ENCODE measurements at regions not wholly inside any gene's neighbourhood (a gene's known extent, or its start where the extent isn't known, plus 50 kb on each side); places are given as distances from the start of the nearest gene placed in this dataset.

DNA sequence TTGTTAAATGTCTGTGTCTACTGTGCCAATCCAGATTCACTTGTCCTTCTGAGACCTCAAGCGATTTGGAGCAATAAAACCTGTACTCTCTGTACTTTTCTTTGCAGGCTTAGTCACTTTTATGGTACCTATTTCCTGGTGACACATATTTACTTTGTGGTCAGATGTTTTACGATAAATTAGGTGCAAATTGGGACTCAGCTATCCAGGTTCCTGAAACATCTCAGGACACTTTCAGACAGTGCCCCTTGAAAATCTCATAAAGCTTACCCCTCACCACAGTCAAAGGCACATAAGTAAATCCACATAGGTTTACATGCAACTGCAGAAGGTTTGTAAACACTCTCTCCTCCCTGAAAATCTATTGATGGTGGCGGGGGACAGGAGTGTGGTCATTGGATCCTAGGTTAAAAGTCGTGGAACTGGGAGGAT is 438.8 kb downstream of the EFNB2 start:
- no peak overlapping the region for H3K27ac ChIP-seq (ENCODE audit: low read depth, low read length)
- H3K36me3 ChIP-seq (ENCODE audit: control insufficient read depth, low read length) = no peaks in the 10 kb centered on the region
- no peaks in the 10 kb centered on the region for H3K27me3 ChIP-seq (ENCODE audit: control insufficient read depth, low read length)
- H3K9me3 ChIP-seq (ENCODE audit: control insufficient read depth, insufficient read depth, low read length) = no peaks in the 10 kb centered on the region
- H3F3A ChIP-seq (ENCODE audit: control insufficient read depth, insufficient read depth) = no peaks in the 10 kb centered on the region
- no peak for TF ChIP-seq EZH2phosphoT487 (IDR thresholded peaks at IDR 0.05; ENCODE audit: borderline replicate concordance, low read length)
- TF ChIP-seq, protein P1, sequence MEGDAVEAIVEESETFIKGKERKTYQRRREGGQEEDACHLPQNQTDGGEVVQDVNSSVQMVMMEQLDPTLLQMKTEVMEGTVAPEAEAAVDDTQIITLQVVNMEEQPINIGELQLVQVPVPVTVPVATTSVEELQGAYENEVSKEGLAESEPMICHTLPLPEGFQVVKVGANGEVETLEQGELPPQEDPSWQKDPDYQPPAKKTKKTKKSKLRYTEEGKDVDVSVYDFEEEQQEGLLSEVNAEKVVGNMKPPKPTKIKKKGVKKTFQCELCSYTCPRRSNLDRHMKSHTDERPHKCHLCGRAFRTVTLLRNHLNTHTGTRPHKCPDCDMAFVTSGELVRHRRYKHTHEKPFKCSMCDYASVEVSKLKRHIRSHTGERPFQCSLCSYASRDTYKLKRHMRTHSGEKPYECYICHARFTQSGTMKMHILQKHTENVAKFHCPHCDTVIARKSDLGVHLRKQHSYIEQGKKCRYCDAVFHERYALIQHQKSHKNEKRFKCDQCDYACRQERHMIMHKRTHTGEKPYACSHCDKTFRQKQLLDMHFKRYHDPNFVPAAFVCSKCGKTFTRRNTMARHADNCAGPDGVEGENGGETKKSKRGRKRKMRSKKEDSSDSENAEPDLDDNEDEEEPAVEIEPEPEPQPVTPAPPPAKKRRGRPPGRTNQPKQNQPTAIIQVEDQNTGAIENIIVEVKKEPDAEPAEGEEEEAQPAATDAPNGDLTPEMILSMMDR (IDR thresholded peaks at IDR 0.05; ENCODE audit: low read depth, low read length, poor library complexity, severe bottlenecking) = no peak
- no peaks in the 10 kb centered on the region for H3K9me2 ChIP-seq (replicated peaks; ENCODE audit: control insufficient read depth, low read length)
- H3K4me1 ChIP-seq (ENCODE audit: control insufficient read depth, low read length) = no peaks in the 10 kb centered on the region
- no peak overlapping the region for H3K4me2 ChIP-seq (ENCODE audit: low read length)
- H4K20me1 ChIP-seq (ENCODE audit: control insufficient read depth, insufficient read depth, low read depth, low read length) = no peaks in the 10 kb centered on the region
- H3K4me3 ChIP-seq (ENCODE audit: low read length) = no peak overlapping the region
- no peaks in the 10 kb centered on the region for H3K79me2 ChIP-seq (ENCODE audit: control insufficient read depth, low read length)

DNA sequence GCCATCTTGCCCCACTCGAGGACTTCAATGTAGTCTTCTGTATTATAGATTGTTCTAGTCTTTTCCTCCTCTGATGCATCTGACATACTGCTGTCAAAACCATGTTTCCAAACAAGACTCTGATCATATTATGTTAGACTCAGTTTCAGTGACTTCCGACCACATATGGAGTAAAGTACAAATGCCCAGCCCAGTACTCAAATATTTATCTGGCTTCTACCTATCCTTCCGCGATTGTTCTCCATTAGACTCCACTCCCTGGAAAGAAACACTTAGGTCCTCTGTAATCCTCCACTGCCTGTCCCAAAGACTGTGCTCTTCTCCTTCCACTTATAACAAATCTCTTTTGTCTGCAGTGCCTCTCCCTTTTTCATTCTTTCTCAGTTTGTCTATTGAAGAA is 439.5 kb downstream of the EFNB2 start:
- H3K36me3 ChIP-seq (ENCODE audit: control insufficient read depth, low read length) = no peaks in the 10 kb centered on the region
- H3K79me2 ChIP-seq (ENCODE audit: control insufficient read depth, low read length) = no peaks in the 10 kb centered on the region
- no peaks in the 10 kb centered on the region for H4K20me1 ChIP-seq (ENCODE audit: control insufficient read depth, insufficient read depth, low read depth, low read length)
- no peak overlapping the region for H3K4me2 ChIP-seq (ENCODE audit: low read length)
- no peaks in the 10 kb centered on the region for H3K9me2 ChIP-seq (replicated peaks; ENCODE audit: control insufficient read depth, low read length)
- H3F3A ChIP-seq (ENCODE audit: control insufficient read depth, insufficient read depth) = no peaks in the 10 kb centered on the region
- H3K9me3 ChIP-seq (ENCODE audit: control insufficient read depth, insufficient read depth, low read length) = no peaks in the 10 kb centered on the region
- H3K4me3 ChIP-seq (ENCODE audit: low read length) = no peak overlapping the region
- no peaks in the 10 kb centered on the region for H3K27me3 ChIP-seq (ENCODE audit: control insufficient read depth, low read length)
- no peaks in the 10 kb centered on the region for H3K4me1 ChIP-seq (ENCODE audit: control insufficient read depth, low read length)
- TF ChIP-seq EZH2phosphoT487 (IDR thresholded peaks at IDR 0.05; ENCODE audit: borderline replicate concordance, low read length) = no peak
- TF ChIP-seq, protein P1 (IDR thresholded peaks at IDR 0.05; ENCODE audit: low read depth, low read length, poor library complexity, severe bottlenecking) = no peak
- no peak overlapping the region for H3K27ac ChIP-seq (ENCODE audit: low read depth, low read length)

DNA sequence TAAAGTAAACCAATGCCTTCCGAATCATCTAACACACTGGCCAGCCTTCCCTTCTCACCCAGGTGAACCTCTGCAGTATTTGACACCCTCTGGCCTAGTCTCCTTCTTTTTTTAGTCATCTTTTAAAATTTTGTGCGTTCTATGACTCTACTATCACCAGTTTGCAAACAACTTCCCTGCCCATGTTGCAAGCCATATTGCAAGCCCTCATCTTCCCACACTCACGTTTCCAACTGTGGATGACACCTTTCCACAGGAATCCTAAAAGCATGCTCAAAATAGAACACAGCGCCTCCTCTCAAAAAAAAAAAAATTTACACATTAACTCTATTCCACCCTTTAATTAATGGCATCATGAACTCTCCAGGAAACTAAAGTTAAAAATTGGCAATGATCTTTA is 440.1 kb downstream of the EFNB2 start:
- H3K9me2 ChIP-seq (replicated peaks; ENCODE audit: control insufficient read depth, low read length) = no peaks in the 10 kb centered on the region
- no peak overlapping the region for H3K4me2 ChIP-seq (ENCODE audit: low read length)
- no peak overlapping the region for H3K27ac ChIP-seq (ENCODE audit: low read depth, low read length)
- H3F3A ChIP-seq (ENCODE audit: control insufficient read depth, insufficient read depth) = no peaks in the 10 kb centered on the region
- no peaks in the 10 kb centered on the region for H3K9me3 ChIP-seq (ENCODE audit: control insufficient read depth, insufficient read depth, low read length)
- no peaks in the 10 kb centered on the region for H4K20me1 ChIP-seq (ENCODE audit: control insufficient read depth, insufficient read depth, low read depth, low read length)
- H3K27me3 ChIP-seq (ENCODE audit: control insufficient read depth, low read length) = no peaks in the 10 kb centered on the region
- H3K4me1 ChIP-seq (ENCODE audit: control insufficient read depth, low read length) = no peaks in the 10 kb centered on the region
- H3K79me2 ChIP-seq (ENCODE audit: control insufficient read depth, low read length) = no peaks in the 10 kb centered on the region
- no peak overlapping the region for H3K4me3 ChIP-seq (ENCODE audit: low read length)
- TF ChIP-seq, protein P1 (IDR thresholded peaks at IDR 0.05; ENCODE audit: low read depth, low read length, poor library complexity, severe bottlenecking) = no peak
- no peaks in the 10 kb centered on the region for H3K36me3 ChIP-seq (ENCODE audit: control insufficient read depth, low read length)

DNA sequence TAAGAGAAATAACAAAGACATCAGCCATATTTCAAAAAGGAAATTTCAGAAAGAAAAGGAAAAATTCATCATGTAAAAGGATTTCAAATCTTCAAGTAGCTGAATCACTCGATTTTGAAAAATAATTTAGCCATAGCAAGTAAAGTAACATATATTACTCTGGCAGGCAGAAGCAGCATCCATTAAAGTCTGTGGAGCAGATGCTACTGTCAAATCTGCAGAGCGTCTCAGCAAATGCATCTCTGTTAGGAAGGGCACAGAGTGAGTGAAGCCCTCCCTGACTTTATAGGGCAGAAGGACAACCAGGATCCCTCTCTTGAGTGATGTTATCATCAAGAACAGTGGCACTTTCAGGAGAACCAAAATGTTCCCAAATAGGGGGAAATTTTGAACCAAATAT is 445.5 kb downstream of the EFNB2 start:
- H3F3A ChIP-seq (ENCODE audit: control insufficient read depth, insufficient read depth) = no peaks in the 10 kb centered on the region
- H3K36me3 ChIP-seq (ENCODE audit: control insufficient read depth, low read length) = no peaks in the 10 kb centered on the region
- no peak overlapping the region for H3K4me3 ChIP-seq (ENCODE audit: low read length)
- no peaks in the 10 kb centered on the region for H3K9me2 ChIP-seq (replicated peaks; ENCODE audit: control insufficient read depth, low read length)
- no peak for TF ChIP-seq EZH2phosphoT487 (IDR thresholded peaks at IDR 0.05; ENCODE audit: borderline replicate concordance, low read length)
- TF ChIP-seq, protein P1 (IDR thresholded peaks at IDR 0.05; ENCODE audit: low read depth, low read length, poor library complexity, severe bottlenecking) = no peak
- H3K4me1 ChIP-seq (ENCODE audit: control insufficient read depth, low read length) = no peaks in the 10 kb centered on the region
- no peaks in the 10 kb centered on the region for H3K9me3 ChIP-seq (ENCODE audit: control insufficient read depth, insufficient read depth, low read length)
- H3K4me2 ChIP-seq (ENCODE audit: low read length) = no peak overlapping the region
- no peaks in the 10 kb centered on the region for H4K20me1 ChIP-seq (ENCODE audit: control insufficient read depth, insufficient read depth, low read depth, low read length)
- no peak overlapping the region for H3K27ac ChIP-seq (ENCODE audit: low read depth, low read length)
- no peaks in the 10 kb centered on the region for H3K79me2 ChIP-seq (ENCODE audit: control insufficient read depth, low read length)
- no peaks in the 10 kb centered on the region for H3K27me3 ChIP-seq (ENCODE audit: control insufficient read depth, low read length)
